ENCODE measurements at regions not wholly inside any gene's neighbourhood (a gene's known extent, or its start where the extent isn't known, plus 50 kb on each side); places are given as distances from the start of the nearest gene placed in this dataset.

DNA sequence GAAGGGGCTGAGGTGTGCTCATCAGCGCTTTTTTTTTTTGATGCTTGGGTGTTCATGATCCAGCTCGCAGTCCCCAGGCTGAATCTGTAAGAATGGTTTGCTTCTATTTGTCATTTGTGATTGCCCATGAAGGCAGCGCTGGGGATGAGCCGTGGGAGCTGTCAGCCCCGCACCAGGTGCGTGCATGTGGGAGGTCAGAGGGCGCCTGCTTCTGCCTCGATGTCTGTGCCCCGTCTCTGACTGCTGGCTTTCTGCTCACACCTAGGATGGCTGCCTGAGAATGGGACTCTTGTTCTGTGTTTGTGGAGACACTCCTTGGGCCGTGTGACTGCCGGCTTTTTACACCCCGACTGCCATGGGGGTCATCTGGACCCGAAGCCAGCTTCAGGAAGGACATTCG lies 141.2 kb upstream of the RTL1 start:
- POLR2A ChIA-PET, result no interaction called here
- H3K4me3 ChIP-seq (ENCODE audit: control insufficient read depth in 1 of 2, extremely low read depth in 1 of 2, low read length in 1 of 2), result no peak overlapping the region
- ATAC-seq (replicated peaks in 1 of 4) (no peak), DNase-seq (no peak)
- H3K36me3 Mint-ChIP-seq, result no peaks in the 10 kb centered on the region
- H3K36me3 ChIP-seq (ENCODE audit: control insufficient read depth in 2 of 2, extremely low read depth in 1 of 2, insufficient read depth in 1 of 2, low read length in 1 of 2), result no peaks in the 10 kb centered on the region
- 85% methylated on average over 9 of the region's 14 CpGs for WGBS (ENCODE audit: insufficient coverage)
- H3K27ac Mint-ChIP-seq, result no peak overlapping the region
- H3K9me3 ChIP-seq, result no peaks in the 10 kb centered on the region
- peaks cover 0 to 4% of the 10 kb centered on the region in 2 donors for H3K27me3 Mint-ChIP-seq
- H3K4me1 Mint-ChIP-seq, result no peaks in the 10 kb centered on the region
- peaks cover 0 to 19% of the 10 kb centered on the region in 2 experiments for H3K27me3 ChIP-seq (replicated peaks in 1 of 2; ENCODE audit: control insufficient read depth in 2 of 2, extremely low read depth in 1 of 2, insufficient read depth in 2 of 2, low read length in 1 of 2)
- H3K9me3 Mint-ChIP-seq, result no peaks in the 10 kb centered on the region
- no peak overlapping the region for H3K27ac ChIP-seq (ENCODE audit: low read length)
- no peak overlapping the region for H3K4me3 Mint-ChIP-seq
- CTCF ChIA-PET, result no interaction called here
- no peaks in the 10 kb centered on the region for H3K4me1 ChIP-seq (ENCODE audit: control insufficient read depth in 1 of 2, extremely low read depth in 1 of 2, insufficient read depth in 2 of 2, low read length in 2 of 2)

DNA sequence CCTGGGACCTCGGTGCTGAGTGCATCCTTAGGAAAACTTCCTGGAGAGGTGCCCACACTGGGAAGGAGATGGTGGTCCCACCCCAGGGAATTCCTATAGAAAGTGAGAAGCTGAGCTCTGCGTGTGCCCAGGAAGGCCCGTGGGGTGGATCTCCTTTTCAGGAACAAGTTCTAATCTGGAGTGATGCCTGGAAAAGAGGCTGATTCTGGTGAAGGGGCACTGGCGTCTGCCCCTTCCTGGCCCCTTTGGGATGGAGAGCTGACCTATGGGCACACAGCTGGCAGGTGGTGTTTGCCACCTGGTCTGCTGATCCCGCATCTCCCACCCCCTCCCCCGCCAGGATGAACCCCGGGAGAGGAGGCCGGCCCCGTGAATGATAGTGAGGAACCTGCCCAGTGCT lies 142.0 kb upstream of the RTL1 start:
- DNase-seq (no peak), ATAC-seq (replicated peaks in 1 of 4) (no peak)
- Histone ChIP-seq H3K27ac (ENCODE audit: low read length) (no peak overlapping the region), H3K36me3 (ENCODE audit: control insufficient read depth in 2 of 2, extremely low read depth in 1 of 2, insufficient read depth in 1 of 2, low read length in 1 of 2) (no peaks in the 10 kb centered on the region), H3K4me3 (ENCODE audit: control insufficient read depth in 1 of 2, extremely low read depth in 1 of 2, low read length in 1 of 2) (no peak overlapping the region), H3K27me3 (replicated peaks in 1 of 2; ENCODE audit: control insufficient read depth in 2 of 2, extremely low read depth in 1 of 2, insufficient read depth in 2 of 2, low read length in 1 of 2) (peaks cover 0 to 19% of the 10 kb centered on the region in 2 experiments), H3K4me1 (ENCODE audit: control insufficient read depth in 1 of 2, extremely low read depth in 1 of 2, insufficient read depth in 2 of 2, low read length in 2 of 2) (no peaks in the 10 kb centered on the region), H3K9me3 (no peaks in the 10 kb centered on the region)
- H3K27ac Mint-ChIP-seq, result no peak overlapping the region
- CTCF ChIA-PET, result no interaction called here
- no peaks in the 10 kb centered on the region for H3K4me1 Mint-ChIP-seq
- H3K4me3 Mint-ChIP-seq, result no peak overlapping the region
- POLR2A ChIA-PET, result no interaction called here
- no peaks in the 10 kb centered on the region for H3K9me3 Mint-ChIP-seq
- 98% methylated on average over 5 of the region's 9 CpGs for WGBS (ENCODE audit: insufficient coverage)
- H3K27me3 Mint-ChIP-seq, result peaks cover 0 to 9% of the 10 kb centered on the region in 2 donors
- H3K36me3 Mint-ChIP-seq, result no peaks in the 10 kb centered on the region

DNA sequence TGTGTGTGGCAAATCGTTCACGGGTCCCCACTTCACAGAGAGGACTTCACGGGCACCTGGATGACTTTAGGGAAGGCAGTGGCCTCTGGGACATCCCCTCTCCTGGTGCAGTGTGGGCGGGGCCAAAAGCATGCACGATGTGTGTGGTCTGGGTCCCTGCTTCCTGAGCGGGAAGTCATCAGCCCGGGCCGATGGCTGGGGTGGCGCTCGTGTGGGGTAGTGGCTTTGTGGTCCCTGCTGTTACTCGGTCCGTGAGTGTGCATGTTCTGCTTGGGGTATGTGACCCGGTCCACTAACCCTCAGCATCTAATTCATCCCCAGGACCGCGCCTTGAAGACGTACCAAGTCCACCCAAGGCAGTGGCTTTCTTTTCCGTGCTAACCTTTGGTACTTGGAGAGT lies 142.5 kb upstream of the RTL1 start:
- peaks cover 0 to 9% of the 10 kb centered on the region in 2 donors for H3K27me3 Mint-ChIP-seq
- Histone ChIP-seq H3K9me3 (no peaks in the 10 kb centered on the region), H3K27me3 (replicated peaks in 1 of 2; ENCODE audit: control insufficient read depth in 2 of 2, extremely low read depth in 1 of 2, insufficient read depth in 2 of 2, low read length in 1 of 2) (peaks cover 0 to 23% of the 10 kb centered on the region in 2 experiments), H3K36me3 (ENCODE audit: control insufficient read depth in 2 of 2, extremely low read depth in 1 of 2, insufficient read depth in 1 of 2, low read length in 1 of 2) (no peaks in the 10 kb centered on the region), H3K4me3 (ENCODE audit: control insufficient read depth in 1 of 2, extremely low read depth in 1 of 2, low read length in 1 of 2) (no peak overlapping the region), H3K27ac (ENCODE audit: low read length) (no peak overlapping the region), H3K4me1 (ENCODE audit: control insufficient read depth in 1 of 2, extremely low read depth in 1 of 2, insufficient read depth in 2 of 2, low read length in 2 of 2) (no peaks in the 10 kb centered on the region)
- 70% methylated on average over 10 of the region's 17 CpGs for WGBS (ENCODE audit: insufficient coverage)
- H3K36me3 Mint-ChIP-seq, result no peaks in the 10 kb centered on the region
- ChIA-PET CTCF (no interaction called here), POLR2A (no interaction called here)
- no peaks in the 10 kb centered on the region for H3K9me3 Mint-ChIP-seq
- no peak for ATAC-seq (replicated peaks in 1 of 4)
- H3K27ac Mint-ChIP-seq, result no peak overlapping the region
- no peak for DNase-seq
- no peaks in the 10 kb centered on the region for H3K4me1 Mint-ChIP-seq
- H3K4me3 Mint-ChIP-seq, result no peak overlapping the region

DNA sequence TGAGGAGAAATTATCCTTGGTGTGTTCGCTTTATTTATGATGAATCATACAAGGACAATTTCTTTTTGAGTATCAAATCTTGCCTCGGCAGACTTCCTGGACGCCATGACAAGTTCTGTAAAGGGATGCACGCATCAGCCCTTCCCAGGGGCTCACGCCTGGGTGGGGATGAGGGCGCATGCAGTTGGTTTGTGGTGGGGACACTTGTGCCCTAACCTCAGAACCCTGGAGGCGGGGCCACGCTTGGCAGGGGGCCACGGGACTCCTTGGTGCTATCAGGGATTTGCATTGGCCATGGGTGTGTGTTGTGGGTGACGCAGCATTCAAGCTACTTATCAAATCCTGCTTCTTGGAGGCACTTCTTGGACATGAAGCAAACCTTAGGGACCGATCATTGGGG lies 143.8 kb upstream of the RTL1 start:
- no peak overlapping the region for H3K27ac Mint-ChIP-seq
- ATAC-seq (replicated peaks in 1 of 4), result no peak
- Histone ChIP-seq H3K4me3 (ENCODE audit: control insufficient read depth in 1 of 2, extremely low read depth in 1 of 2, low read length in 1 of 2) (no peak overlapping the region), H3K9me3 (no peaks in the 10 kb centered on the region), H3K4me1 (ENCODE audit: control insufficient read depth in 1 of 2, extremely low read depth in 1 of 2, insufficient read depth in 2 of 2, low read length in 2 of 2) (no peaks in the 10 kb centered on the region), H3K36me3 (ENCODE audit: control insufficient read depth in 2 of 2, extremely low read depth in 1 of 2, insufficient read depth in 1 of 2, low read length in 1 of 2) (no peaks in the 10 kb centered on the region), H3K27ac (ENCODE audit: low read length) (no peak overlapping the region), H3K27me3 (replicated peaks in 1 of 2; ENCODE audit: control insufficient read depth in 2 of 2, extremely low read depth in 1 of 2, insufficient read depth in 2 of 2, low read length in 1 of 2) (peaks cover 0 to 29% of the 10 kb centered on the region in 2 experiments)
- no peak for DNase-seq
- no peaks in the 10 kb centered on the region for H3K36me3 Mint-ChIP-seq
- H3K27me3 Mint-ChIP-seq, result peaks cover 0 to 9% of the 10 kb centered on the region in 2 donors
- H3K9me3 Mint-ChIP-seq, result no peaks in the 10 kb centered on the region
- no peaks in the 10 kb centered on the region for H3K4me1 Mint-ChIP-seq
- 58% methylated on average over 7 of the region's 11 CpGs for WGBS (ENCODE audit: insufficient coverage)
- ChIA-PET POLR2A (no interaction called here), CTCF (no interaction called here)
- H3K4me3 Mint-ChIP-seq, result no peak overlapping the region

DNA sequence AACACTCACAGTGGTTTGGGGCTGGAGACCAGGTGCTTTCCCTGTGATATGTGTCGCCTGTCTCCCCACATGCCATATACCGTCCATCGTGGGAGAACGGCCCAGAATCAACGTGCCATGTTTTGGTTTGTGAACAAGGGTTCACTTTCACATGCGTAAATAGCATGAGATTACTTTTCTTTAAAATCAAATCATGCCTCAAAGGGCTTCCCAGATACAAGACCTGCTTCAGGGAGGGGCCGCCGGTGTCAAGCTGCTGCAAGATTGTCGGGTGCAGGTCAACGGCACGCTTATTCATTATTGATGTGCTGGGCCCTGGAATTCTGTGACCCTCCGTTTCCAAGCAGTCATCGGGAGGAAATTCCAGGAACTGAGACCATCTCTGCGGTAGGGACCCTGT lies 145.2 kb upstream of the RTL1 start:
- Mint-ChIP-seq H3K27me3 (peaks cover 0 to 14% of the 10 kb centered on the region in 2 donors), H3K36me3 (no peaks in the 10 kb centered on the region), H3K4me1 (no peaks in the 10 kb centered on the region), H3K4me3 (no peak overlapping the region), H3K9me3 (peaks cover 0 to 4% (median 0%) of the 10 kb centered on the region in 3 donors), H3K27ac (no peak overlapping the region)
- H3K36me3 ChIP-seq (ENCODE audit: control insufficient read depth in 2 of 2, extremely low read depth in 1 of 2, insufficient read depth in 1 of 2, low read length in 1 of 2), result no peaks in the 10 kb centered on the region
- H3K27ac ChIP-seq (ENCODE audit: low read length), result no peak overlapping the region
- H3K4me1 ChIP-seq (ENCODE audit: control insufficient read depth in 1 of 2, extremely low read depth in 1 of 2, insufficient read depth in 2 of 2, low read length in 2 of 2), result no peaks in the 10 kb centered on the region
- DNase-seq (no peak), ATAC-seq (replicated peaks in 1 of 4) (no peak)
- 89% methylated on average over 13 of the region's 14 CpGs for WGBS (ENCODE audit: insufficient coverage)
- no peaks in the 10 kb centered on the region for H3K9me3 ChIP-seq
- H3K27me3 ChIP-seq (replicated peaks in 1 of 2; ENCODE audit: control insufficient read depth in 2 of 2, extremely low read depth in 1 of 2, insufficient read depth in 2 of 2, low read length in 1 of 2), result peaks cover 0 to 29% of the 10 kb centered on the region in 2 experiments
- no peak overlapping the region for H3K4me3 ChIP-seq (ENCODE audit: control insufficient read depth in 1 of 2, extremely low read depth in 1 of 2, low read length in 1 of 2)
- POLR2A ChIA-PET, result no interaction called here
- CTCF ChIA-PET, result no interaction called here

DNA sequence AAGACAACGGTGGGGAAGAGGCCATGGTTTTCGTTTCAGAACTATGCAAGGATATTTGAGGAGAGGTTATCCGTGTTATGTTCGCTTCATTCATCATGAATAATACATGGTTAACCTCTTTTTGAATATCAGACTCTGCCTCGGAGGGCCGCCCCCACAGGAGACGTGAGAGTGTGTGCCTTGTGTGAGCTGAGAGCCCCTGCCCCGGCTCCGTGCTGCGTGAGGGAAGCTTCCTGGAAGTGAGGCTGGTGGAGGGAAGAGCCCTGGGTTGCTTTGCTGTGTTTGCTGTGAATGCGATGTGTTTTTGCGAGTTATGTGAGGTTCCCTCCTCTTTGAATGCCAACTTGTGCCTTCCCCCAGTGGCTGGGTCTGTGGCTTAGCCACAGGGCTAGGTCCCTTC lies 146.0 kb upstream of the RTL1 start:
- Mint-ChIP-seq H3K27me3 (peaks cover 0 to 14% of the 10 kb centered on the region in 2 donors), H3K9me3 (peaks cover 0 to 4% (median 0%) of the 10 kb centered on the region in 3 donors), H3K36me3 (no peaks in the 10 kb centered on the region), H3K27ac (no peak overlapping the region), H3K4me1 (no peaks in the 10 kb centered on the region), H3K4me3 (no peak overlapping the region)
- no peak for DNase-seq
- ChIA-PET CTCF (no interaction called here), POLR2A (no interaction called here)
- Histone ChIP-seq H3K36me3 (ENCODE audit: control insufficient read depth in 2 of 2, extremely low read depth in 1 of 2, insufficient read depth in 1 of 2, low read length in 1 of 2) (no peaks in the 10 kb centered on the region), H3K4me1 (ENCODE audit: control insufficient read depth in 1 of 2, extremely low read depth in 1 of 2, insufficient read depth in 2 of 2, low read length in 2 of 2) (no peaks in the 10 kb centered on the region), H3K27me3 (replicated peaks in 1 of 2; ENCODE audit: control insufficient read depth in 2 of 2, extremely low read depth in 1 of 2, insufficient read depth in 2 of 2, low read length in 1 of 2) (peaks cover 0 to 29% of the 10 kb centered on the region in 2 experiments), H3K4me3 (ENCODE audit: control insufficient read depth in 1 of 2, extremely low read depth in 1 of 2, low read length in 1 of 2) (no peak overlapping the region), H3K27ac (ENCODE audit: low read length) (no peak overlapping the region), H3K9me3 (no peaks in the 10 kb centered on the region)
- ATAC-seq (replicated peaks in 1 of 4), result no peak
- WGBS (ENCODE audit: insufficient coverage), result 83% methylated on average over 4 of the region's 12 CpGs

DNA sequence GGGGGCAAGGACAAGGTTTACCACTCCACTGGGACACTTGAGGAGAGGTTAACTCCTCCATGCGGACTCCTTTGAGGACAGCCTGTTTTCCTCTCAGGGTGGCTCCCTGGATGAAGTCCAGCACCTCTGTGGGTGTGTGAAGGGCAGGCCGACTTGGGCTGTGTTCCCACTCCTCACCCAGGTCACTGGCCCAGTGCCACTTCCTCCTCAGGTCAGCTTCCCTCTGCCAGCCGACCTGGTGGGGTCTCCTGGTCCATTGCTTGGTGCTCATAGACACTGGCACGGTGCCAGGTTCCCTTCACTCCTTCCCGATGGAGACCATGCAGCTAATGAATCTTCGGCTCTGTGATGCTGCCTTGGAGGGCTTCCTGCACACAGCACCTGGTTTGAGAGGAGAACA lies 146.4 kb upstream of the RTL1 start:
- Mint-ChIP-seq H3K27ac (no peak overlapping the region), H3K36me3 (no peaks in the 10 kb centered on the region), H3K4me3 (no peak overlapping the region), H3K27me3 (peaks cover 0 to 14% of the 10 kb centered on the region in 2 donors), H3K4me1 (no peaks in the 10 kb centered on the region), H3K9me3 (peaks cover 0 to 4% (median 0%) of the 10 kb centered on the region in 3 donors)
- no peak overlapping the region for H3K27ac ChIP-seq (ENCODE audit: low read length)
- WGBS (ENCODE audit: insufficient coverage), result 77% methylated on average over 4 of the region's 6 CpGs
- POLR2A ChIA-PET, result no interaction called here
- H3K36me3 ChIP-seq (ENCODE audit: control insufficient read depth in 2 of 2, extremely low read depth in 1 of 2, insufficient read depth in 1 of 2, low read length in 1 of 2), result no peaks in the 10 kb centered on the region
- no peak for DNase-seq
- H3K4me3 ChIP-seq (ENCODE audit: control insufficient read depth in 1 of 2, extremely low read depth in 1 of 2, low read length in 1 of 2), result no peak overlapping the region
- H3K4me1 ChIP-seq (ENCODE audit: control insufficient read depth in 1 of 2, extremely low read depth in 1 of 2, insufficient read depth in 2 of 2, low read length in 2 of 2), result no peaks in the 10 kb centered on the region
- CTCF ChIA-PET, result no interaction called here
- no peak for ATAC-seq (replicated peaks in 1 of 4)
- H3K27me3 ChIP-seq (replicated peaks in 1 of 2; ENCODE audit: control insufficient read depth in 2 of 2, extremely low read depth in 1 of 2, insufficient read depth in 2 of 2, low read length in 1 of 2), result peaks cover 0 to 26% of the 10 kb centered on the region in 2 experiments
- no peaks in the 10 kb centered on the region for H3K9me3 ChIP-seq

All from T-cell (primary cell).